Fibroblast of the aortic adventitia (primary cell): ENCODE measurements at regions not wholly inside any gene's neighbourhood (a gene's known extent, or its start where the extent isn't known, plus 50 kb on each side); places are given as distances from the start of the nearest gene placed in this dataset.

Experiments used
- DNase-seq: peaks from one replicate; pipeline ENCODE4 v3.0.0-alpha.2; 2010; ENCODE audit warnings: low read depth
- H3K4me3 ChIP-seq: 2 replicates; pipeline ENCODE4 v1.5.1; 2011; ENCODE audit warnings: low read depth, mild to moderate bottlenecking, control low read depth, low read length, moderate library complexity
- CTCF ChIP-seq: IDR thresholded peaks from 2 replicates; pipeline ENCODE4 v1.5.1; 2011; ENCODE audit warnings: mild to moderate bottlenecking, low read length, control low read depth, inconsistent platforms; ENCODE audit not compliant: insufficient read depth

DNA sequence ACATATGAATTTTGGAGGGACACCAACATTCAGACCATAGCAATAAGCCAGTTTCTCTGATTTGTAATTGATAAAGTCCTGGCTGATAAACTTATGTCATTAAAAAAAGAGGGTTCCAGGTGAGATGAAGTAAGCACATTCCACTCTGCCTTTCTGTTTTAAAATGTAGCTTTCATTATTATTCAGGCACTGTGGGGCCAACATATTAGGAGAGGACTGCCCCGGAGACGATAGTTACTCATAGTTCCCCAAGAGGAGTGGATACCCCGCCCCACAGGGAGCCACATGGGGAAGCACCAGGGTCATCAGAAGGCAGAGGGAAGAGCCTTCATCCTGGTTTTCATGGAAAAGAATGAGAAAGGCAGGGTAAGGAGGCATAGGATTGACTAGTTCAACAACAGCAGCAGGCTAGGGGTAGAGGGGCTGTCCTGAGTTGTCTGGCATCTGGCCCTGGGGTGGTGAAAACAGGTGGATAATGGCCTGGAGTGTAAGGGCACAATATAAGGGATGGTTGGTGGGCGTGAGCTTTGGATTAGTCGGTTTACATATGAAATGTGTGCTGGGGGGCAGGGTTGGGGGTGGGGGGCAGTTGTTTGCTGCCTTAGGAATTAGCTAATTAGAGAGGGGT lies 78.7 kb upstream of the PROK2 start:
- no peak overlapping the region for H3K4me3 ChIP-seq
- DNase-seq: no peak
- no peak for TF ChIP-seq CTCF

- H3K4me3 ChIP-seq: no peak overlapping the region
- TF ChIP-seq CTCF: no peak
Observed at GRCh38 chr3:71862371-71863140, 77.6 kb upstream of the PROK2 start.

GRCh38 chr3:71859123-71859519 lies 74.2 kb upstream of the PROK2 start:
- no peak overlapping the region for H3K4me3 ChIP-seq
- DNase-seq: peak; percentile 10
- no peak for TF ChIP-seq CTCF

More at GRCh38 chr3:71862371-71863140, 77.6 kb upstream of the PROK2 start:
- DNase-seq: peak; percentile 70

DNA sequence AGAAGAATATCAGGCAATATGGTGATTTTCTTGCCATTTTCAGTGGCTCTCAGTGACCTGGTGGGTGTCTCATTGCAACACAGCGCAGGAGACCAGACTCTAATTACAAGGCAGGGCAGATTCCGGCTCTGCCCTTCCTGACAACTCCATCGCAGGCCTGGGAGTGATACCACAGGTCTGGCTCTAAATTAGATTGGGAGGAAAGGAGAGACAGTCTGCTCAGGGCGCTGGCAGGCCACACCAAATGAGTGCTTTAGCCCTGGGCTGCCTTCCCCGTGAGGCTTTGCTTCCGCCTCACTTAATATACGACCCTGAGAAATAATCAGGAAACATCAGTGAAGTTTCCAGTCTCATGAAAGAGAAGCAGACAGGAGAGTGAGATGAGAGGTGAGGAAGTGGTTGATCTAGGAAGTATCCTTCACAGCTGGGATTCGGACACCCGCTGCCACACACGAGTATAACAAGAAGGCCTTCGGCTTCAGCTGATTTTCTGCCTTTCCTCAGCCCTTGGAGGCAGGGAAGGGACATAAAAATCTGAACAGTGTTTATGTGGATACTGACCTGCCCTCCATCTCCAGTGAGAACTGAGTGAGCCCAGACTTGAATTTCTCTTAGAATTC lies 73.7 kb upstream of the PROK2 start:
- no peak overlapping the region for H3K4me3 ChIP-seq
- no peak for TF ChIP-seq CTCF
- no peak for DNase-seq

- no peak for DNase-seq
- TF ChIP-seq CTCF: no peak
- H3K4me3 ChIP-seq: no peak overlapping the region
Observed at GRCh38 chr3:71857956-71858355, 73.0 kb upstream of the PROK2 start.

DNA sequence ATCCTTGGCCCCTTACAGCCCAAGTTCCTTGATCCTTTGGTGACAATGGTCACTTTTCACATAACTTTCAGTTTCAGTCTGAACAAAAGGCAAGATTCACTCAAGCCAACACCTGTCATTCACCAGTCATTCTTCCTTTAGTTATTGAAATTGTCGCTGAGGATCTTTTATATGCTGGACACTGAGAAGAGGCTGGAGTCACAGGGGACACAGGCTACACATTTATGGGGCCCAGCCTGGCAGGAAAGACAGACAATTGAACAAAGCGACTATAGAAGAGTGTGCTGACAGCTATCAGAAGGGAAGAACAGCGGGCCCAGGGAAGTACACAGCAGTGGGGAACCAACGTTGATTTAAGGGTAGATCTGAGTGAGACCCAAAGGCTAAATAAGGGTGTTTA lies 69.8 kb upstream of the PROK2 start:
- DNase-seq: no peak
- H3K4me3 ChIP-seq: no peak overlapping the region
- TF ChIP-seq CTCF: no peak
